ENCODE measurements at regions not wholly inside any gene's neighbourhood (a gene's known extent, or its start where the extent isn't known, plus 50 kb on each side); places are given as distances from the start of the nearest gene placed in this dataset.
A peak's percentile ranks its signal among the peaks of the same experiment; 100 is the strongest.
"Not testable (repeated sequence)": the region's sequence is repeated elsewhere in the genome, so short reads cannot be mapped to it uniquely, and the experiment has no call there.

- DNase-seq (ENCODE audit: low read depth in 2 of 2): no peak
These were observed 409.3 kb downstream of the AGTPBP1 start for GRCh38 chr9:85332487-85332886.

- DNase-seq (ENCODE audit: low read depth in 2 of 2): no peak
These were observed 410.1 kb downstream of the AGTPBP1 start for GRCh38 chr9:85331626-85332025.

DNA sequence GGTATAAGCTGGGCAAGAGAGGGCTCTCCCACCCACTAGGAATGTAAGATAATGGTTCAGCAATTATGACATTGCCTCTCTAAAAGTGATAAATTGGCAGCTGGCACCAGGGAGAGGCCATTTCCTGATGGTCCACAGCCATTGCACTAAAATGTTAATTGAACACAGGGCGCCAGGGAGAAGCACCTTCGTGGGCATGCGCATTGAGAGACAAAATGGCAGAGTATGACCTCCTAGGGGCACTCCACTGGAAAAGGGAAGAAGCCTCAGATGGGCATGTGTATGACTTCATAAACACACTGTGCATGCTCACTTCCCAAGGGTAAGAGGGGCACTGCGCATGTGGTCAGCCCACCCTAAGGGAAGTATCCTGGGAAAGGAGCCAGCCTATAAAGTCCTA, 419.2 kb downstream of the AGTPBP1 start:
- no peak for DNase-seq (ENCODE audit: low read depth in 2 of 2)

- no peak for DNase-seq (ENCODE audit: low read depth in 2 of 2)
These were observed 420.2 kb downstream of the AGTPBP1 start for GRCh38 chr9:85321561-85321960.

- no peak for DNase-seq (ENCODE audit: low read depth in 2 of 2)
These were observed 421.7 kb downstream of the AGTPBP1 start for GRCh38 chr9:85319936-85320656.

DNA sequence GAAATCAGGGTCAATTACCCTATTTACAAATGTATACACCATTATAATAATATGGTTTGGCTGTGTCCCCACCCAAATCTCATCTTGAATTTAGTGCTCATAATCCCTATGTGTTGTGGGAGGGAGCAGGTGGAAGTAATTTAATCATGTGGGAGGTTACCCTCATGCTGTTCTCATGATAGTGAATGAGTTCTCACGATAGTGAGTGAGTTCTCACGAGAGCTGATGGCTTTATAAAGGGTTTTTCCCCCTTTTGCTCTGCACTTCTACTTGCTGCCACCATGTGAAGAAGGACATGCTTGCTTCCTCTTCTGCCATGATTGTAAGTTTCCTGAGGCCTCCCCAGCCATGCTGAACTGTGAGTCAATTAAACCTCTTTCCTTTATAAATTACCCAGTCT, 426.2 kb downstream of the AGTPBP1 start:
- DNase-seq (ENCODE audit: low read depth in 2 of 2): not testable (repeated sequence)

DNA sequence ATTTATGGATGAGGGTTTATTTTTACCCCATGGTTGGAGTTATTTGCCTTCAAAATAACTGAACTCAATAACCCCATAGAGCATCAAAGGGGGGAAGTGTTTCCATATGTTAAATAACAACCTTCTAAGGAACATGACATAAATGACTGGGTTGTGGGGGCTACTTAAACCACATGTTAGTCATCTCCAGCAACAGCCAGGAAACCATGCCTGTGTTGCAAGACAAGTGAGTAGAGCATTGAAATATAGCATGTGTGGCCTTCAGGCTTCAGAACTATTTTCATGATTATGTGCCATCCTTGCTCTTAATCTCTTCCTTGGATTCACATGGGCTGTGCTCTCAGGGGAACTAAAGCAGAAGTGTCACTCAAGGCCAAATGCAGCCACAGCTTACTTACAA, 431.2 kb downstream of the AGTPBP1 start:
- DNase-seq (ENCODE audit: low read depth in 2 of 2): no peak

DNA sequence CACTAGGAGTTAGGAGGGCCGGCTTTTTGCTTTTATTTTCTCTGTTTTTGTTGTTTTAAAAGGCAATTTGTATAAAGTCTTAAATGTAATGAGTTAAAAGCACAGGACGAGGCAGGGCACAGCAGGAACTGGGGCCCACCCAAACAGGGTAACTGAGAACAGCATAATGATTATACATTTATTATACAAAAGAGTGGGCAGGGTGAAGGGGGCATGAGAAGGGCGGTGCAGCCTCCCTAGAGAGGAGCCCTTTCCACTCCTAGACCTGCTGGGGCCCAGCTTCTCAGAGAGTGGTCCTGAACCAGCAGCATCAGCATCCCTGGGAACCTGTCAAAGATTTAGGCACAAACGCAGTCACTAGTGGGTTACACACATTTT, 438.0 kb downstream of the AGTPBP1 start:
- DNase-seq (ENCODE audit: low read depth in 2 of 2): no peak

GRCh38 chr9:85302938-85303756, 438.6 kb downstream of the AGTPBP1 start:
- DNase-seq (ENCODE audit: low read depth in 2 of 2): no peak

DNA sequence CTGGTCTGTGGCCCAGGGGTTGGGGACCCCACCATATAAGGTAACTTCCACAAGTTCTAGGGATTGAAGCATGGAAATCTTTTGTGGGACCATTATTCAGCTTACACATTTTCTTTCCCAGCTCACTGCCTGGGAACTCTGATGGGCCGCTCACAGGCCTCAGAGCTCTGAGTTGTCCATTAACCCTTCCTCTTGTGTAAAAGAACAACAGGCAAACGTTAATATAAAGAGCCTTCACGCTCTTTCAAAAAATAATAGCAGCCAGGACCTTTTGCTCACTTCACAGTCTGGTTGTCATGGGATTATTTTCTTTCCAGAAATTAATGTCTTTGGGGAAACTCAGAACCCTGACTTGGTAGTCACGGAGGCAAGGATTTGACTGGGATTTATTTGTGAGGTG, 443.3 kb downstream of the AGTPBP1 start:
- DNase-seq (ENCODE audit: low read depth in 2 of 2): no peak

DNA sequence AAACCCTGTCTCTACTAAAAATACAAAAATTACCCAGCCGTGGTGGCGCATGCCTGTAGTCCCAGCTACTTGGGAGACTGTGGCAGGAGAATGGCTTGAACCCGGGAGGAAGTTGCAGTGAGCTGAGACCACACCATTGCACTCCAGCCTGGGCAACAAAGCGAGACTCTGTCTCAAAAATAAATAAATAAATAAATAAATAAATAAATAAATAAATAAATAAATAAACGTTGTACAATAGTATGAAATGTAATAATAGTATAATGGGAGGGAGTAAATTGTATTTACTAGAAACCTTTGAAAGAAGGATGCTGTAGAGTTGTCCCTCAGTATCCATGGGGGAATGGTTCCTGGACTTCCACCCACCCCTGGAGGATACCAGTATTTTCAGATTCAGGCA, 446.5 kb downstream of the AGTPBP1 start:
- DNase-seq (ENCODE audit: low read depth in 2 of 2): not testable (repeated sequence)

DNA sequence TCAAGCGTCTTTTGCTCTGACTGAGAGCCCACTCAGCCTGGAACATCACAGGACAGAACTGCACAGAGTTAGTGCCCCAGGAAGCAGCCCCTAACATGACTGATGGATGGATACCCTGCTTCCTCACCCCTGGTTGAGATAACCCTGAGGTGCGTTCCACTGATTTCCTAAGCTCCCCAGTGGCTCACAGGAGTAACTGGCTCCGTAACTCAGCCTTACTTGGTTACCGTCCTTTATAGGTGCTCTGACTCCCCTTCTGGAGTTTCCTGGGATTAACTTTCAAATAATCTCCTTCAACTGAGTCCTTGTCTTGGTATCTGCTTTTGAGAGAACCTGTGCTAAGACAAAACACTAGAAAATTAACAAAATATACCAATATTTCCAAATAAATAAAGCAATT, 449.5 kb downstream of the AGTPBP1 start:
- DNase-seq (ENCODE audit: low read depth in 2 of 2): no peak

DNA sequence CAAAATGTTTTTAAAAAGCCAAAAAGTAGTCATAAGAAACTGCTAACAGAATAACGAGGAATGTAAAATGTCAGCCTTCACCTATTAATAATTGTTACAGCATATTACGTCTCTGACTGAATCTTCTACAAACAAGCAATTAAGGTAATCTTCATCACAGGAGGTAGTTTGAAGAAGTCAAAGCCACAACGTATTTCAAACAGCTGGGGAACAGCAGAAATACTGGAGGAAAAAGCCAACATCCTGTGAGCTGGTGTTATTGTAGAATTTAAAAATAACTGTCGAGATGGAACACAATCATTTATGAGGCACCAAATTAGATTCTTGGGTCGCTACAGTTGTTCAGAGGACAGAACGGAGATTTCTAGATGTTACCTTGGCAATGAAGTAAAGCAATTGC, 450.5 kb downstream of the AGTPBP1 start:
- no peak for DNase-seq (ENCODE audit: low read depth in 2 of 2)

- peak; percentile 1 to 4 for DNase-seq (ENCODE audit: low read depth in 2 of 2)
These were observed 451.7 kb downstream of the AGTPBP1 start for GRCh38 chr9:85290019-85290418.

GRCh38 chr9:85289142-85289541, 452.6 kb downstream of the AGTPBP1 start:
- DNase-seq (ENCODE audit: low read depth in 2 of 2): no peak

DNA sequence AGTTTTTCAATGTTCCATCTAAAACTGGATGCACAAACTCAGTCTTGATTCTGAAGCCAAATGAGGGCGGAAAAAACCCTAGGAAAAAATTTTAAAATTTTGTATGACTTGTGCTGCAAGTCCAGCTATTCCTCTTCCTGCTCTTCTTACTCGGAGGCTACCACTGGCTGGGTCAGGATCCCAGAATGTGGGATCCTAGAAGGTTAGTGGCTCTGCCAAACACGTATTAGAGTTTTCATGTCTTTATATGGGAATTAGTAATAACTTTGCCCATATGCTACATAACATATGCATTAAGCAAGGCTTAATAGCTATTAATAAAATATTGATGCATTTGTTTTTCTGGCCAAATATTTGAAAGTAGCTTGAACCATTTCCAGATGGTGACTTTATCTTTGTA, 458.3 kb downstream of the AGTPBP1 start:
- no peak for DNase-seq (ENCODE audit: low read depth in 2 of 2)

- no peak for DNase-seq (ENCODE audit: low read depth in 2 of 2)
These were observed 463.0 kb downstream of the AGTPBP1 start for GRCh38 chr9:85278769-85279168.

- DNase-seq (ENCODE audit: low read depth in 2 of 2): no peak
These were observed 465.0 kb downstream of the AGTPBP1 start for GRCh38 chr9:85276741-85277140.

GRCh38 chr9:85269811-85270210, 471.9 kb downstream of the AGTPBP1 start:
- no peak for DNase-seq (ENCODE audit: low read depth in 2 of 2)

DNA sequence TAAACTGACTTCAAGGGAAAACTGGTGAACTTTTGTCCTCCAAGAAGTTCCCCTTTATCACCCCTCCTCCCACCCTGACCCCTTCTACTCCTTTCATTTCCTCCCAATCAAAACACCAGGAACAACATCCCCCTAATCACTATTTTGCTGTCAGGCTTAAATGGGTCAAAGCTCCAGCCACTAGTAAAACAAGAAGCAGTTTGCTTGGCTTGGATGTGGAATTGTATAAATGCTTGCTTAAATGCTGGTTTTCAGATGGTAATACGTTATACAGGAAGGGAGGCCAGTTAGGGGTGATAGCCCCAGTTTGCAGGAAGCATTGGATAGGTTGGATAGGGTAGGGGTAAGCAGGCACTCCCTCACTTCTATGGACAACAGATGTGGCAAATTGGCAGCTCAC, 473.6 kb downstream of the AGTPBP1 start:
- DNase-seq (ENCODE audit: low read depth in 2 of 2): no peak

DNA sequence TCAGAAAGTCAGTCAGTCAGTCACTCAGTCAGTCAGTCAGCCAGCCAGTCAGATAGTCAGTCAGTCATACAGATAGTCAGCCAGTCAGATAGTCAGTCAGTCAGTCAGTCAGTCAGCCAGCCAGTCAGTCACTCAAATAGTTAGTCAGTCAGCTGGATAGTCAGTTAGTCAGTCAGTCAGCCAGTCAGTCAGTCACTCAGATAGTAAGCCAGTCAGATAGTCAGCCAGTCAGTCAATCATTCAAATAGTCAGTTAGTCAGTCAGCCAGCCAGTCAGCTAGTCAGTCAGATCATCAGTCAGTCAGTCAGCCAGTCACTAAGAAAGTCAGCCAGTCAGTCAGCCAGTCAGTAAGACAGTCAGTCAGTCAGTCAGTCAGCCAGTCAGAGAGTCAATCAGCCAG, 477.1 kb downstream of the AGTPBP1 start:
- DNase-seq (ENCODE audit: low read depth in 2 of 2): no peak

DNA sequence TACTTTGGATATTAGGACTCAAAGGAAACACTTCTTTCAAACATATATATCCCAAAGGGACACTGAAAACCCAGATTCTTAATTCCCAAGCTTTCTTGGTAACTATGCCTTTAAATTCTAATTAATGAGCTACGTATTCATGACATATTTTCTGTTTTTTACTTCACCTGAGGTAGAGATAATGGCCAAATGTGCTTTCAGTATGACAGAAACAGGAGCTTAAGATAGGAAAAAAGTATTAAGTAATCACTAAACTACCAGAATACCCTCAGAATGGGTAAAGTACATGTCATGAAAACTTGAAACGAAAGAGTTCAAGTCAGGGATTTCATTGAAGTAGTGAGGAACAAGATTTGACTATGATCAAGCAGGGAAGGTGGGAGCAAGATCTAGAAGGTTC, 478.5 kb downstream of the AGTPBP1 start:
- DNase-seq (ENCODE audit: low read depth in 2 of 2): no peak

GRCh38 chr9:85262333-85262732, 479.4 kb downstream of the AGTPBP1 start:
- DNase-seq (ENCODE audit: low read depth in 2 of 2): no peak
